CD4-positive, alpha-beta T cell (primary cell): ENCODE measurements at regions not wholly inside any gene's neighbourhood (a gene's known extent, or its start where the extent isn't known, plus 50 kb on each side); places are given as distances from the start of the nearest gene placed in this dataset.

Experiments
- ATAC-seq: fragments of 200-7000 bp; cut with Tn5 transposase; one replicate; pipeline ENCODE4 v1.10.0; 2022; ENCODE audit warnings: mild to moderate bottlenecking; ENCODE audit not compliant: poor library complexity
- CTCF ChIA-PET: fragments of 350-600 bp; sonication (Branson Sonifier 250); formaldehyde crosslinking; loops from one replicate; lab custom pipeline; 2021; ENCODE audit warnings: antibody characterized with exemption, inconsistent platforms; lab: Charles Lee
- POLR2A ChIA-PET: fragments of 350-600 bp; sonication (Branson Sonifier 250); formaldehyde crosslinking; loops from one replicate; lab custom pipeline; 2021; ENCODE audit warnings: antibody characterized with exemption, inconsistent platforms; lab: Charles Lee
- DNase-seq, 14 experiments: peaks; one replicate each; pipeline ENCODE4 v3.0.0-alpha.2; 2013 to 2020; ENCODE audit warnings: mixed read lengths in 2 of 14
- H3K27ac ChIP-seq, 2 donors: one replicate each; pipeline versions ENCODE4 v1.5.1 to v1.7.0; 2013; ENCODE audit warnings: low read length in 2 of 2, low read depth in 1 of 2, mild to moderate bottlenecking in 1 of 2
- H3K27me3 ChIP-seq, 2 experiments: 1 replicate in 1 of 2; 2 replicates in 1 of 2; pipeline versions ENCODE4 v1.6.1 to v1.7.0; 2013; ENCODE audit warnings: low read length in 2 of 2, control low read depth in 1 of 2, mild to moderate bottlenecking in 1 of 2, moderate library complexity in 1 of 2; ENCODE audit not compliant: insufficient read depth in 2 of 2, control insufficient read depth in 1 of 2
- H3K36me3 ChIP-seq: one replicate; pipeline ENCODE4 v1.6.1; 2013; ENCODE audit warnings: low read length, control low read depth; ENCODE audit not compliant: insufficient read depth
- H3K4me1 ChIP-seq: one replicate; pipeline ENCODE4 v1.6.1; 2013; ENCODE audit warnings: low read length, control low read depth; ENCODE audit not compliant: insufficient read depth
- H3K4me3 ChIP-seq: one replicate; pipeline ENCODE4 v1.5.1; 2013; ENCODE audit warnings: mild to moderate bottlenecking, low read length, moderate library complexity
- H3K9me3 ChIP-seq, 2 experiments: 1 replicate in 1 of 2; 2 replicates in 1 of 2; pipeline versions ENCODE4 v1.6.1 to v1.7.0; 2013; ENCODE audit warnings: low read length in 2 of 2, mild to moderate bottlenecking in 2 of 2, control low read depth in 1 of 2, moderate library complexity in 1 of 2; ENCODE audit not compliant: control insufficient read depth in 1 of 2, insufficient read depth in 1 of 2
- H3K27ac Mint-ChIP-seq: one replicate; pipeline ENCODE4 v1.8.0; 2020; ENCODE audit warnings: mixed read lengths
- H3K27me3 Mint-ChIP-seq: one replicate; pipeline ENCODE4 v1.8.0; 2021; ENCODE audit warnings: mixed read lengths
- H3K36me3 Mint-ChIP-seq: one replicate; pipeline ENCODE4 v1.8.0; 2021; ENCODE audit warnings: low read depth, mixed read lengths
- H3K4me1 Mint-ChIP-seq: one replicate; pipeline ENCODE4 v1.8.0; 2021; ENCODE audit warnings: low read depth, mixed read lengths
- H3K4me3 Mint-ChIP-seq: one replicate; pipeline ENCODE4 v1.8.0; 2020; ENCODE audit warnings: mild to moderate bottlenecking, mixed read lengths
- H3K9me3 Mint-ChIP-seq: one replicate; pipeline ENCODE4 v1.8.0; 2020; ENCODE audit warnings: mixed read lengths
- CTCF ChIP-seq: fragments of 200-600 bp; IDR thresholded peaks from one replicate; pipeline ENCODE4 v1.8.0; 2022; ENCODE audit warnings: antibody characterized with exemption, mild to moderate bottlenecking
- intact Hi-C, 2 experiments: fragments of 100-400 bp; cut with DNase I in 1 of 2; cut with micrococcal nuclease in 1 of 2; formaldehyde crosslinking; loops; one replicate each; pipeline versions ENCODE4 v1.15.1 to v1.9.0; 2023 to 2025; cut with DNase I, micrococcal nuclease

- intact Hi-C loops = no loop called here
- no peaks in the 10 kb centered on the region for H3K4me1 ChIP-seq
- no peaks in the 10 kb centered on the region for H3K36me3 ChIP-seq
- POLR2A ChIA-PET = no interaction called here
- no peak overlapping the region for H3K4me3 ChIP-seq
- DNase-seq (no peak), ATAC-seq (no peak)
- Mint-ChIP-seq H3K9me3 (no peaks in the 10 kb centered on the region), H3K4me1 (no peaks in the 10 kb centered on the region), H3K27ac (no peak overlapping the region), H3K4me3 (no peak overlapping the region), H3K36me3 (no peaks in the 10 kb centered on the region), H3K27me3 (peaks cover 3% of the 10 kb centered on the region)
- CTCF ChIA-PET = no interaction called here
- no peak for TF ChIP-seq CTCF
- no peaks in the 10 kb centered on the region for H3K27me3 ChIP-seq
- H3K27ac ChIP-seq = no peak overlapping the region
- no peaks in the 10 kb centered on the region for H3K9me3 ChIP-seq
Measured at GRCh38 chr4:99729186-99729585, 71.6 kb upstream of the C4orf54 start.

GRCh38 chr4:99724067-99724466 lies 66.4 kb upstream of the C4orf54 start:
- Mint-ChIP-seq H3K9me3 (no peaks in the 10 kb centered on the region), H3K36me3 (no peaks in the 10 kb centered on the region), H3K27me3 (peaks cover 5% of the 10 kb centered on the region), H3K27ac (no peak overlapping the region), H3K4me3 (no peak overlapping the region), H3K4me1 (no peaks in the 10 kb centered on the region)
- no peaks in the 10 kb centered on the region for H3K36me3 ChIP-seq
- no peaks in the 10 kb centered on the region for H3K9me3 ChIP-seq
- no peak overlapping the region for H3K4me3 ChIP-seq
- H3K27ac ChIP-seq = no peak overlapping the region
- ChIA-PET CTCF (interaction anchor here (0.8 kb wide), 1 partner anchor 161 kb away, joined by 4 read pairs; no protein-coding TSS in a partner anchor), POLR2A (no interaction called here)
- intact Hi-C loops = no loop called here
- DNase-seq (no peak), ATAC-seq (no peak)
- H3K4me1 ChIP-seq = no peaks in the 10 kb centered on the region
- no peak for TF ChIP-seq CTCF
- no peaks in the 10 kb centered on the region for H3K27me3 ChIP-seq

- Mint-ChIP-seq H3K27ac (no peak overlapping the region), H3K27me3 (peaks cover 5% of the 10 kb centered on the region), H3K4me1 (no peaks in the 10 kb centered on the region), H3K36me3 (no peaks in the 10 kb centered on the region), H3K4me3 (no peak overlapping the region), H3K9me3 (no peaks in the 10 kb centered on the region)
- intact Hi-C loops = no loop called here
- ChIA-PET CTCF (no interaction called here), POLR2A (no interaction called here)
- TF ChIP-seq CTCF = no peak
- no peak overlapping the region for H3K27ac ChIP-seq
- no peak overlapping the region for H3K4me3 ChIP-seq
- no peaks in the 10 kb centered on the region for H3K4me1 ChIP-seq
- no peaks in the 10 kb centered on the region for H3K36me3 ChIP-seq
- H3K27me3 ChIP-seq = no peaks in the 10 kb centered on the region
- ATAC-seq (no peak), DNase-seq (no peak)
- H3K9me3 ChIP-seq = no peaks in the 10 kb centered on the region
Measured at GRCh38 chr4:99723612-99724011, 66.0 kb upstream of the C4orf54 start.
